K562 (cell line): ENCODE measurements at regions not wholly inside any gene's neighbourhood (a gene's known extent, or its start where the extent isn't known, plus 50 kb on each side); places are given as distances from the start of the nearest gene placed in this dataset.

Experiments
- CTCF ChIP-seq, 3 experiments: IDR thresholded peaks in 2 of 3; conservative IDR thresholded peaks in 1 of 3; 2 replicates each; pipeline ENCODE4 v1.5.1; 2011 to 2012; ENCODE audit warnings: low read length in 3 of 3, mild to moderate bottlenecking in 3 of 3, control low read depth in 2 of 3, improper control_type of control experiment in 1 of 3, inconsistent platforms in 1 of 3, low read depth in 1 of 3, mixed read lengths in 1 of 3, moderate library complexity in 1 of 3; ENCODE audit not compliant: insufficient read depth in 2 of 3
- EP300 ChIP-seq: IDR thresholded peaks from 2 replicates; pipeline ENCODE4 v1.6.1; 2012; ENCODE audit warnings: low read length, improper control_type of control experiment
- POLR2AphosphoS5 ChIP-seq: IDR thresholded peaks from 2 replicates; pipeline ENCODE4 v1.6.1; 2011; ENCODE audit warnings: mild to moderate bottlenecking, low read depth, low read length, moderate library complexity; ENCODE audit not compliant: control insufficient read depth, insufficient read depth
- PREB ChIP-seq: sonication (generic); formaldehyde crosslinking; IDR thresholded peaks from 2 replicates; pipeline ENCODE4 v1.8.1; 2023; ENCODE audit warnings: mild to moderate bottlenecking, missing genetic modification reagents
- RBM17 ChIP-seq: fragments of 200-400 bp; formaldehyde crosslinking; IDR thresholded peaks from 2 replicates; pipeline ENCODE4 v1.6.1; 2017; ENCODE audit warnings: low read depth, mild to moderate bottlenecking, low read length, borderline replicate concordance
- USF1 ChIP-seq: sonication (generic); formaldehyde crosslinking; IDR thresholded peaks from 2 replicates; pipeline ENCODE4 v1.9.0; 2022; ENCODE audit warnings: mild to moderate bottlenecking, missing genetic modification reagents
- ZBTB17 ChIP-seq: fragments of 450-650 bp; formaldehyde crosslinking; IDR thresholded peaks from 2 replicates; pipeline ENCODE4 v1.4.0; 2020; ENCODE audit warnings: mild to moderate bottlenecking
- ZFP1 ChIP-seq: fragments of 450-650 bp; formaldehyde crosslinking; IDR thresholded peaks from 2 replicates; pipeline ENCODE4 v1.4.0; 2020; ENCODE audit warnings: mild to moderate bottlenecking, mixed read lengths
- ZNF445 ChIP-seq: fragments of 250-450 bp; sonication (Bioruptor Pico); IDR thresholded peaks from 2 replicates; pipeline ENCODE4 v1.4.0; 2020; ENCODE audit warnings: low read depth, mild to moderate bottlenecking, moderate library complexity

- TF ChIP-seq POLR2AphosphoS5: no peak
- no peak for TF ChIP-seq CTCF (IDR thresholded peaks at IDR 0.05 in 2 of 3, conservative IDR thresholded peaks at IDR 0.05 in 1 of 3; ENCODE audit: insufficient read depth in 2 of 3, low read depth in 1 of 3, low read length in 3 of 3)
- TF ChIP-seq PREB (CRISPR knock-in tag): no peak
- no peak for TF ChIP-seq EP300
- TF ChIP-seq USF1 (CRISPR knock-in tag): no peak
- no peak for TF ChIP-seq ZBTB17 (CRISPR knock-in tag)
- TF ChIP-seq RBM17: no peak
- TF ChIP-seq ZFP1 (CRISPR knock-in tag): no peak
- no peak for TF ChIP-seq ZNF445 (CRISPR knock-in tag)
Measured at GRCh38 chr4:162352580-162353107, 188.8 kb upstream of the FSTL5 start.
